Embryonic facial prominence (tissue), 1 donor: ENCODE measurements at regions not wholly inside any gene's neighbourhood (a gene's known extent, or its start where the extent isn't known, plus 50 kb on each side); places are given as distances from the start of the nearest gene placed in this dataset.
"Not testable (repeated sequence)": the region's sequence is repeated elsewhere in the genome, so short reads cannot be mapped to it uniquely, and the experiment has no call there.

ENCODE experiments used
- DNase-seq: peaks from one replicate; pipeline ENCODE4 v3.0.0-alpha.2; 2016; ENCODE audit errors: extremely low spot score

DNA sequence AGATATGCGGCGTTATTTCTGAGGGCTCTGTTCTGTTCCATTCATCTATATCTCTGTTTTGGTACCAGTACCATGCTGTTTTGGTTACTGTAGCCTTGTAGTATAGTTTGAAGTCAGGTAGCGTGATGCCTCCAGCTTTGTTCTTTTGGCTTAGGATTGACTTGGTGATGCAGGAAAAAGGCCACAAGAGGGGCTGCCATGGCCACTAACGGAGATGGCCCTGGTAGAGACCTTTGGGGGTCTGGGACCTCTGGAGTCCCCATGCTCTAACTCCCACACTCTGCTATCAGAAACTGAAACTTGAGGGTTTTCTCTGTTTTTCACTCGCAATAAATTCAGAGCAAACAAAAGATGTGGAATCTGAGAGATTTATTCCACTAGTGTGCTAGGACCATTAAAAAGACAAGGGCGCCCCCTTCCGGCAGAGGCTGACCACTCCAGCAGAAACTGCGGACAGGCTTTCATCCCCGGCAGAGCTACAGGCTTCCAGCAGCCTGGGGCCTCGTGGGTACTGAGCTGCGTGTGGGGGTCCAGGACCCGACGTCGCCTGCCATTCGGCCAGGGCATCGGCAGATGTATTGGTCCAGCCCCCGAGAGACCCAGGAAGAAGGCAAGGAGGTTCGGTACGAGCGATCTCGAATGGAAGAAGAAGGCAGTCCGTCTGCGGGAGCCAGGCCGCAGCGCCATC is 775.1 kb downstream of the EPHA7 start:
- DNase-seq: not testable (repeated sequence)

DNA sequence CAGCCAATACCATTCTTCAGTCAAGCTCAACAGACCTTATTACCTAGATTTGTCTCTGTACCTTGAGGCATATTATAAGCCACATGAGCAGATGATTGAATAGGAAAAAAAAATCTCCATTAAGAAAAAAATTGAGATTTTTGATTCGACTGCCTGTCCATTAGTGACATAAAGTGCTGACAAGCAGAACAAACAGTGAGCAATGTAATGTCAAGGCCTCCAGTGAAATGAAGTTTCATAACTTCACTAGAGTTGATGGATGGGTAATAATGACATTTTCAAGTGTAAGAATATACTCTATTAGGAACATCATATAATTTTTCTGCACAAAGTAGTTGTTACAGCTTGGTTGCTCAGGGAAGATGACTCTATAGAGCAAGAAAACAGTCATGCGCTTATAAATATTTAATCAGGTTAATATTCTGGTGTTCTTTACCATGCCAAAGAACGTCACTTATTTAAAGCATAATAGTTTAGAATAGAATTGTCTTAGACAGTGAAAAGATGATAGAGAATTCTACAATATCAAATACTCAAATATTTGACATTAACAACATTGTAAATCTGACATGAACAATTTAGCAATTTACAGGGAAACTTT is 783.7 kb downstream of the EPHA7 start:
- DNase-seq: no peak

DNA sequence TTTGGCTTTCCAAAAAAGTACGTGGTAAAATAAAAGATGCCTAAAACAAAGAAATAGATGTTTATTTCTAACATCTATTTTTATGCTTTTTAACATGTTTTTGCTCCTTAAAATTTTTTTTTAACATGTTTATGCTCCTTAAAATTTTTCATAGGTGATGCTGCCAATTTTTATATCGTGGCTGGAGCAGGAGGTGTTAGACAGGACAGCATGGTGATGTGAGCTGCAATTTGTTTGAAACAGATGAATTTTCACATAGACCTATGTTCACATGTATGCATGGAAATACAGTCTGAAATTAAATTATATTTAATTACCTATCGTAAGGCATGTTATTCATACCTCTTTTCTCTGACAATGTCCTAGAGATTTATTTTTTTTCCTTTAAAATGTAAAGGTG is 784.8 kb downstream of the EPHA7 start:
- DNase-seq: no peak

DNA sequence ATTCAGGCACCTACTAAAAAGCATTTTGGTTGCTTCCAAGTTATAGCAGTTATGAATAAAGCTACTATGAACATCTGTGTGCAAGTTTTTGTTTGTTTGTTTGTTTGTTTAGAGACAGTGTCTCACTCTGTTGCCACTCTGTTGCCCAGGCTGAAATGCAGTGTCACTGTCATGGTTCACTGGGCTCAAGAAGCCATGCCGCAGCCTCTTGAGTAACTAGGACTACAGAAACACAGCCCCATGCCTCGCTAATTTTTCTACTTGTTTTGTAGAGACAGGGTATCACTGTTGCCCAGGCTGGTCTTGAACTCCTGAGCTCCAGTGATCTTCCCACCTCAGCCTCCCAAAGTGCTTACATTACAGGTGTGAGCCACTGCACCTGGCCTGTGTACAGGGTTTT is 795.9 kb downstream of the EPHA7 start:
- DNase-seq: no peak

DNA sequence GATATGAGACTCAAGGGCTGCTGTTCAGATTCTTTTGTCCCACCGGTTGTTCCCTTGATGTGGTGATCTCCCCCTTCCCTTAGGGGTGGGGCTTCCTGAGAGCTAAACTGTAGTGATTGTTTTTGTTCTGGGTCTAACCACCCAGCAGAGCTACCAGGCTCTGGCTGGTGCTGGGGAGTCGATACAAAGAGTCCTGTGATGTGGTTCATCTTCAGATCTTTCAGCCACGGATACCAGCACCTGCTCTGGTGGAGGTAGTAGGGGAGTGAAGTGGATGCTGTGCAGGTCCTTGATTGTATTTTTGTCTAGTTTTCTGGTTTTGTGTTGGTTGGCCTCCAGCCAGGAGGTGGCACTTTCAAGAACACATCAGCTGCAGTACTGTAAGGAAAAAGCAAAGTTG is 801.6 kb downstream of the EPHA7 start:
- no peak for DNase-seq

DNA sequence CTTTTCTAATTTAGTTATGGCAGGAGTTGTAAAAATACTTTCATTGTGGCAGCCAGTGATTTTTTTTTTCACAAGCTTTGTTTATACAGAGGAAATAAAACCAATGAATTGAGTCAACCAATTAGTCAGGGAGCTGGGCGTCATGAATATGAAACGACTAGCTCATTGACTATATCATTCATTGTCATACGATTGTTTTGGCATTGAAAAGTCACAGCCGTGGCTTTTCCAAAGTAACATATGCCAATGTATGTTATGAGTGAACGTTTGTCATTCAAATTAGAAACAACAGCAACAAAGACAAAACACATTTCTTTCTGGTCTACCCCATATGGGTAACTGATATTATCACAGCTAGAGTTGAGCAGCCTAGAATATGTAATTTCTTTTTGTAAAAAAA is 810.6 kb downstream of the EPHA7 start:
- DNase-seq: no peak

DNA sequence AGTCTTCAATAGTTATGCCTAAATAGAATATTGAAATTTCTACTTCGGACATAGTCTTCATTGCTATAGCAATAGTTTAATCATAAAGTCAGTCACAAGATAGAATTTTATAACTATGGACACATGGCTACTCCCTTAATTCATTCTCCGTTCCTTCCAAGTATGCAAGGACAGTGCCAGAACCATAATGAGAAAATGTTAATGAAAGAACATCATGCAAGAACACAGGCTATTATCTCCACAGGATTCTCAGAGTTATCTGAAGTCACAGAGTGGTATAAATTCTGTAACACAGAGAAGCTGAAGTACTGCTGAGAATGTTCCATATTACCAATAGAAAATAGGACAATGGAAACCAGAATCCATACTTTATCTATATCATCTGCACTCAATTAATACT is 826.2 kb downstream of the EPHA7 start:
- no peak for DNase-seq

DNA sequence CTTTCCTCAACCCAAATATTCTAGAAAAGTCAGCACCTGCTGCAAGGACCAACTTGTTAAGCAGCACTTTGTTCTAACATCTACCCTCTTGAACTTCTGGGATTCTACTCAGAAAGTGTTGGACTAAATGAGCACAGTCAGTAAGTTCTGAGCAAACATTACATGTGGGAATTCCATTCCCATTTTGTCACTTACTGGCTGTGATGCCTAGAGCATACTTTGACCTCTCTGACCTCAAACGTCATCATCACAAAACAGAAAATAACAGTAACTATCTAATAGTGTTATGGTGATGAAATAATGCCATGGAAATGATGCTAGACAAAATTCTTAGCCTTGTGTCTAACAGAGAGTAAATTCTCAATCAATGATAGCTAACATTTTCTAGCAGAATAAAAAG is 829.4 kb downstream of the EPHA7 start:
- DNase-seq: no peak

DNA sequence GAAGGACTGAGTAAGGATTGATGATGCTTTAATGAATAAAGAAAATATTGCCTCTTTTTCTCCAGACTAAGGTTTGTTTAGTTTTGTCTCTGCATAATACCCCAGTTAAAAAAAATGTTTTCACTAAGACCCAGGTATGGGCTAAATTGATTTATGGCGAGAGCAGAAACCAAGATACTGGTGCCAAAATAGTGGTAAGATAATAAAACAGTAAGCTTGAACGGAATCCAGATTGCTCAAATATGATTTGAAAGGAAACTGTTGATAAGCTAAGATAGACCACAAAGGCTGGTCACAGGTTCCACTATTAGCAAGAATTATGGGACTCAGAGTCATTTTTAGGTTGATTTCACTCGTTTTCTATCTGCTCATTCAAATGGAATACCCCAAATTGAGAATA is 831.2 kb downstream of the EPHA7 start:
- DNase-seq: no peak

DNA sequence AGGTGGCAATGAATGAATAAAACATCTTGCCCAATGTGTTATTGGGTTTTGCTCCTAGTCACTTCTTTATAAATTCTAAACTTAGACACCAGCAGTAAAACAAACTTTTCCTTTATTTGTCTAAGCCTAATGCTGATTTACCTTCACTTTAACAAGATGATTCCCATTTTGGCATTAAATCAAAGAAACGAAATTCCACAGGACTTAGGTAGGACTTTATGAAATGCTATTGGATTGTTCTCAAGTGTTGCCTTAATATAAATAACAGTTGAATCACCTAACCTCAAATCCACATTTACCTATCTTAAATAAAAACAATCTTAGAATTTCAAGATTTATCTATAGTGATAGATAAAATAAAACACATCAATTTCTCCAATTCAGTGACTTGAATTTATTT is 831.8 kb downstream of the EPHA7 start:
- DNase-seq: no peak

DNA sequence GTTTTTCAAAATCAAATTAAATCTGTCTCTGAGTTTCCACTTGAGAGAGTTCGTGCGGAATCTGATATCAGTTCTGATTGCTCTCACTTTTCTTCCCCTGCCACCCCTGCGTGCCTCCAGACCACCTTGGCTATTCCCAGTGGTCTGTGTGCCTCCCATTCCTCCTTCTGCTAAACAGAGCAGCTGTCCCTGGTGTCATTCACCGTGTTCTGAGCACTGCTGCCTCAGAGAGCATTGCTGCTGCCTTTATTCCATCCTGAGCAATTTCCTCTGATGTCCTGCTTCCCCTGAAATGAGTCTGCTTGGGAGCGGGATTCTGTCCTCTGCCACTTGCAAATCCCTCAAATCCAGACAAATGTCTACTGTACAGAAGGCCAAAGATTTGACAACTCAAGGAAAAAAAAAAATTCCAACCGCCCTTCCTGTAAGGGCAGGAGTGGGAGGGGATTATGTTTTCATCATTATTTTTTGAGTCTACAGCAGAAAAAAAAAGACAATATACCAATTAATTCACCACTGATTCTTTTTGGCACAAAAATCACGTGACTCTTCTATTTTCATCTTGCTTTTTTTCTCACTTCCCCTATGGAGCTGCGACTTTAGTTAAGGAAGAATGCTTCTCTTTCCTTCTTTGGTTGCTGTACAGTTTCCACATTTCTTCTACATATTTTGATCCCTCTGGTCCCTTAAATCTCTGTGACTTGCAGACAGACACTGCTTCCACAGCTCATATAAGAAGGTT is 833.0 kb downstream of the EPHA7 start:
- DNase-seq: no peak

DNA sequence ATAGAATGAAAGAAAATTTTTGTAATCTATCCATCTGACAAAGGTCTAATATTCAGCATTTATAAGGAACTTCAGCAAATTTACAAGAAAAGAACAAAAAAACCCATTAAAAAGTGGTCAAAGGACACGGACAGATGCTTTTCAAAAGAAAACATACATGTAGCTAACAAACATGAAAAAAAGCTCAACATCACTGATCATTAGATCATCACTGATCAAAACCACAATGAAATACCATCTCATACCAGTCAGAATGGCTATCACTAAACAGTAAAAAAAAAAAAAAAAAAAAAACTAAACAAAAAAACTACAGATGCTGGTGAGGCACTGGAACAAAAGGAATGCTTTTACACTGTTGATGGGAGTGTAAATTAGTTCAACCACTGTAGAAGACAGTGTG is 837.1 kb downstream of the EPHA7 start:
- no peak for DNase-seq

DNA sequence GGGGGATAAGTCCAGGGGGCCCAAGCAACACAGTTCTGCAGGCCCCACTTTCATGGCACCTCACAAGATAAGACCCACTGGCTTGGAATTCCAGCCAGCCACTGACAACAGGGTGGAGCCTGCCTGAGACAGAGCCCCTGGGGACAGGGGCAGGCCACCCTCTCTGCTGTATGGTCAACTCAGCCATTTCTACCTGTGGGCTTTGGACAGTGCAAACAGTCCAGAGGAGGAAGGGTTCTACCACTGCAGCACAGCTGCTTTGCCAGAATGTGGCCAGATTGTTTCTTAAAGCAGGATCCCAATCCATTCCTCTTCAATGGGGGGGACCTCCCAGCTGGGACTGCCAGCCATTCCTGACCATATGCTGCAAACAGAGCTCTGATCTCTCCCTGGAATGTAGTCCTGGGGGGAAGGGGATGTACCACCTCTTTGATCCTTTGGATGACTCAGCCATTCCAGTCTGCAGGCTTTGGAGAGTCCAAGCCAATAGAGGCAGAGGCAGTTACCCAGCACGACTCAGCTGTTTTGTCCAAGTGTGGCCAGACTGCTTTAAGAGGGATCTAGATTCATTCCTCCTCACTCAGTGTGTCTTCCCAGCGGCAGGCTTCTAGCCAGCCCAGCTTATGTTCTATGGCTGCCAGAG is 842.2 kb downstream of the EPHA7 start:
- DNase-seq: no peak

DNA sequence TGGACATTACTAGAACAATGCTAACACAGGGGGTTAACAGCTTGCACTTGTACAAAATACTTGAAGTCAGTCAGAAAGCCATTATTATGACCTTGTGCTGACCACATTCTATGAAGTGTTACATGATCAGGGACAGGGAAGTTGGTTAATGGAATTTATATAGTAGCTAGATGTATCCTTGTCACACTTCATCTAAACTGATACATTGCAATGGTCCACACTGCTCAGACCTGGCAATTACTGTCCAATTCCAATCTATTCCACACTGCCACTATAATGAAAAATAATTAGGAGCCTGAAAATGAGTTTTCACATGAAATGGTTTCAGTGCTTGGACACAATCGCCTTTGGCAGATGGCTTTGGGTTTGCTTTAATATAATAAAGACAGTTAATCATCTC is 850.8 kb downstream of the EPHA7 start:
- no peak for DNase-seq

DNA sequence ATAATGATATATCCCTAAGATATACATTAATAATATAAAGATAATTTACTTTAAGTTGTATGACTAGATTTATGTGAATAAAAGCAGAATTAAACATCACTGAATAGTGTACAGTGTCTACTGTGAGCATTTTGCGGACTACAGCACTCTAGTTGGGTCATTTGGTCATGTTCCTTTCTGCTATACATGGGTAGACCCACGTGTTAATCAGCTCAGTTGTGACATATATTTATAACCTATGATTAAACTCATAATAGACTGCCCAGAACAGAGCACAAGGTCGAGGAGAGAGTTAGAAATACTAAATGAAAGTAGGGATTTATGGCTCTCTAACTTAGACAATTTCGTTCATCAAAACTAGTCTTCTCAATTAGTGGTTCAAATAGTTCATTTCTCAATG is 852.7 kb downstream of the EPHA7 start:
- no peak for DNase-seq

DNA sequence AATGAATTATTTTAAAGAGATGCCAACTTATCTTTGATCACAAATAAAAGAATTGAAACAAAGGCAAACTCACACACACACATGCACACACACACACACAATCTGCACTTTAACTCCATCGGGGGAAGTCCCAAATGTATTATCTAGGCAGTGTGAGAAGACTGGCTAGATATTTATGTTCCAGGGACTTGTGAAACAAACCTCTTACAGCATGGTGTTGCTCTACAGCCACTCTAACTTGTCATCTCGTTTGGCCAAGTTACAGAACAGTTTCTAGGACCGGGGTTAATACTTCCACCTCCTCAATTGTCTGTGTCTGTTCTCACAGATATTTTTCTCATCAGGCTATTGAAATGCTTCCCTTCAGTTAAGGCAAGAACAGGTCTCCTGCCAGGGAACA is 855.0 kb downstream of the EPHA7 start:
- DNase-seq: no peak

DNA sequence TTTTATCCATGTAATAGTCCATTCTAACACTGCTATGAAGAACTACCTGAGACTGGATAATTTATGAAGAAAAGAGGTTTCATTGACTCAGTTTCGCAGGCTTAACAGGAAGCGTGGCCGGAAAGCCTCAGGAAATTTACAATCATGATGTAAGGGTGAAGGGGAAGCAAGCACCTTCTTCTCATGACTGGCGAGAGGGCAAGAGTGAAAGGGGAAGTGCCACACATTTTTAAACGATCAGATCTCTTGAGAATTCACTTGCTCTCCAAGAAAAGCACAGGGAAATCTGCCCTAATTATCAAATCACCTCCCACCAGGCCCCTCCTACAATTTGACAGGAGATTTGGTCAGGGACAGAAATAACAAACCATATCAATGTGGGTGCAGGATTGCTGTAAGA is 859.7 kb downstream of the EPHA7 start:
- DNase-seq: no peak

DNA sequence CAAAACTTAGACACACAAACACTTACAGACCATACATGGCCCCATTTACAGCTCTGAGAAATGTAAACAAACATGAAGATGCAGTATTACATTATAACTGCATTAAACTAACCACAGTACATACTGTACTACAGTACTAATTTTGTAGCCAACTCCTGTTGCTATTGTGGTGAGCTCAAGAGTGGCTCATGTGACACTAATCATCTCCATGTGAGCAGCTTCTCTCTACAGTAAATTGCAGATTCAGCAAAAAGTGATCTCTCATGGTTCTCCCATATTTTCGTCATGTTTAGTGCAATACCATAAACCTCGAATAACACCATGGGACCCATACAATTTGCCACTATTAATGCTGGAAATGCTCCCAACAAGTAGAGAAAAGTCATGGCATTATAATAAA is 860.4 kb downstream of the EPHA7 start:
- DNase-seq: peak; percentile 37

DNA sequence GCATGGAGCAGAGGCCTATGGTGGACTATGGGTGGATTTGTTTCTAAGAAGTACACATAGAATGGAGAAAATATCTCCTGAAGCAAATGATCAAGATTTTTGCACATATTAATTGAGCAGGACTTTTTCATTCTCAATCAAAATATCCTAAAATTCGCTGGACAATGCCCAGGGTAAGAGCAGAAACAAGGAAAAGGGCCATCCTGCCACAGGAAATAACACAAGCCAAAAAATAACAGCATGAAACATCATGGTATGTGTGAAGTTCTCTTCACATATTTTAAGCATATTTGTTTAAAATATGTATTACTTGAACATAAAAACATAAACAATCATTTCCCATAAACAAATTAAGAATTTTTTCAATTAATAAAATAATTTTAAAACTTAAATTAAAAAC is 868.9 kb downstream of the EPHA7 start:
- DNase-seq: no peak

DNA sequence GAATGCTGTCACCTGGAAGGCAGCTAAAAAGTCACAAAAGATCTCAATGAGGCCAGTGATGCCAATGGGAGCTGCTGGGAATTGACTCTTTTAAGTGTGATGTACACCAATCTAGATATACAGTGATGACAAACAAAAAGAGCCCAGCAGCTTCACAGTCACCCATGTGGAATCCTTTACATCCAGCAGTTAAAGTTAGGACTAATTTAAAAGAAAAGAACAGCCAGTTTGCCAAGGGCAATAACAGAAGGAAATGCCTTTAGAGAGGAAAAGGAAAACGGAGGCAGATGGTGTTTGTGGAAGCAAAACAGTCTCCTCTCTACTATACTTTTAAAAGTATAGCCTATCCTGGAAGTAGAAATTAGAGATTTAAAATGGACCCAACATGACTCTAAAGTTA is 873.5 kb downstream of the EPHA7 start:
- DNase-seq: no peak

DNA sequence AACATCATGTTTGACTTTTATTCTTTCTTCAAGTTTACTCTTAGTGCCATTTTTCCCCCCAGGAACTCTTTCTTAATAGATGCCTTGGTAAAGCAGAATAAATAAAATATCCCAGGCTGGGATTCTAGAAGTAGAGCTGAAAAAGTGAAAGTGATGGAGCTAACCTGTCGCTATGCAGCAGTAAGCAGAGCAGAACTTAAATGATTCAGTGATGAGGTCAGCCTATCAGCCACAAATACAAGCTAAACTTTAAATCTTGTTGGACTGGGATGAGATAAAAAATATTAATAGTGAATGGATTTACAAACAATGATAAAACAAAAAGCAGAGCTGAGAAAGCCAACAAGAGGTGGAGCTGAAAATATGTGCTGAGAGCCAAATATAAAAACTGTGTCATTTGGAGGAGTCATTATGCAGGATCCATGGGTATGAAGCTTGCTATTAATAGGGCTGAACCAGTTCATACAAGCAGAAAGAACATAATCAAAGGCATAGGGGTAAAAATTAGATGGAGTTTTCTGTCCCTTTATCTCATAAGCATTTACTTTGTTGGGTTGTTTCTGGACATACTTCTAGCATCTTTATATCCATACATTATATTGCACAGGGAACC is 877.8 kb downstream of the EPHA7 start:
- DNase-seq: no peak

DNA sequence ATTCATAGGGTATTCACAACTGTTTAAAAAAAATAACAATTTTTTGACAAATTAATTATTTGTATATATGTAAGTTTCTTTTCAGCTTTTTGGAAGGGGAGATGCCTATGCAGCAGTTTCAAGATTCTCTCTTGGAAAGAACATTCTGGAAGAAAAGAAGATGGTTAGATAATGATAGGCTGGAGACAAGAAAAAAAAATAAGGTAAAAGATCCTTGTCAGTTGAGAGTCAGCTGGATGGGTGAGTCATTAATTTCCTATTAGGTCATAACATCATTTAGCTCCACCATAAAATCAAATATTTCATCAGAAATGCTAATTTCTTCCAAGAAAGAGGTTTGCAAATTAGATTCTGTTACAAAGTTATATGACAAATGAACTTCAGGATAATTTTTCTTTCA is 880.4 kb downstream of the EPHA7 start:
- no peak for DNase-seq
